Left ventricle myocardium inferior (tissue), 1 donor: ENCODE measurements at regions not wholly inside any gene's neighbourhood (a gene's known extent, or its start where the extent isn't known, plus 50 kb on each side); places are given as distances from the start of the nearest gene placed in this dataset.

Experiments
- DNase-seq: peaks from one replicate; pipeline ENCODE4 v3.0.0-alpha.2; 2020
- H3K27ac ChIP-seq: fragments of 200-600 bp; replicated peaks from 2 replicates; pipeline ENCODE4 v1.8.0; 2021
- H3K27me3 ChIP-seq: fragments of 200-600 bp; 2 replicates; pipeline ENCODE4 v1.8.0; 2021; ENCODE audit warnings: low read depth
- H3K36me3 ChIP-seq: fragments of 200-600 bp; 2 replicates; pipeline ENCODE4 v1.8.0; 2021
- H3K4me1 ChIP-seq: fragments of 200-600 bp; 2 replicates; pipeline ENCODE4 v1.8.0; 2021
- H3K4me3 ChIP-seq: fragments of 200-600 bp; 2 replicates; pipeline ENCODE4 v1.8.0; 2021; ENCODE audit warnings: mild to moderate bottlenecking, moderate library complexity
- H3K9me3 ChIP-seq: fragments of 200-600 bp; replicated peaks from 2 replicates; pipeline ENCODE4 v1.8.0; 2021
- intact Hi-C: fragments of 100-400 bp; cut with micrococcal nuclease; formaldehyde crosslinking; loops from one replicate; pipeline ENCODE4 v1.11.0; 2022
- TF ChIP-seq, protein P1 (sequence below): fragments of 200-600 bp; IDR thresholded peaks from 2 replicates; pipeline ENCODE4 v1.8.0; 2021; ENCODE audit warnings: antibody characterized with exemption, mild to moderate bottlenecking, borderline replicate concordance
- donor health status: DM: no; HTN: yes; CAD: no; lungs with severe emphysema.

DNA sequence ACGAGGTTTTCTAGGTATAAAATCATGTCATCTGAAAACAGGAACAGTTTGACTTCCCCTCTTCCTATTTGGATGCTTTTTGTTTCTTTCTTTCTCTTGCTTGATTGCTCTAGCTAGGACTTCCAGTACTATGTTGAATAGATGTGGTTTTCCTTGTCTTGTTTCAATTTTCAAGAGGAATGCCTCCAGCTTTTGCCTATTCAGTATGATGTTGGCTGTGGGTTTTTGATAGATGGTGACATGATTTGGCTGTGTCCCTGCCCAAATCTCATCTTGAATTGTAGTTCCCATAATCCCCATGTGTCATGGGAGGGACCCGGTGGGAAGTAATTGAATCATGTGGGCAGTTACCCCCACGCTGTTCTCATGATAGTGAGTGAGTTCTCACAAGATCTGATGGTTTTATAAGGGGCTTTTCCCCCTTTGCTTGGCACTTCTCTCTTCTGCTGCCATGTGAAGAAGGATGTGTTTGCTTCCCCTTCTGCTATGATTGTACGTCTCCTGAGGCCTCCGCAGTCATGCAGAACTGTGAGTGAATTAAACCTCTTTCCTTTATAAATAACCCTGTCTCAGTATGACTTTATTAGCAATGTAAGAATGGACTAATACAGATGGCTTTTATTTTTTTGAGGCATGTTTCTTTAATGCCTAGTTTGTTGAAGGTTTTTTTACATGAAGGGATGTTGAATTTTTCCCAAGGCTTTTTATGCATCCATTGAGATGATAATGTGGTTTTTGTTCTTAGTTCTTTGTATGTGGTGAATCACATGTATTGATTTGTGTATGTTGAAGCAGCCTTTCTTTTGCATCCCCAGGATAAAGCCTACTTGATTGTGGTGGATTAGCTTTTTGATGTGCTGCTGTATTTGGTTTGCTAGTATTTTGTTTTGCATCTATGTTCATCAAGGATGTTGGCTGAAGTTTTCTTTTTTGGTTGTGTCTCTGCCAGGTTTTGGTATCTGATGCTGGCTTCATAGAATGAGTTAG lies 239.1 kb downstream of the THBS2 start:
- intact Hi-C loops: no loop called here
- TF ChIP-seq, protein P1, sequence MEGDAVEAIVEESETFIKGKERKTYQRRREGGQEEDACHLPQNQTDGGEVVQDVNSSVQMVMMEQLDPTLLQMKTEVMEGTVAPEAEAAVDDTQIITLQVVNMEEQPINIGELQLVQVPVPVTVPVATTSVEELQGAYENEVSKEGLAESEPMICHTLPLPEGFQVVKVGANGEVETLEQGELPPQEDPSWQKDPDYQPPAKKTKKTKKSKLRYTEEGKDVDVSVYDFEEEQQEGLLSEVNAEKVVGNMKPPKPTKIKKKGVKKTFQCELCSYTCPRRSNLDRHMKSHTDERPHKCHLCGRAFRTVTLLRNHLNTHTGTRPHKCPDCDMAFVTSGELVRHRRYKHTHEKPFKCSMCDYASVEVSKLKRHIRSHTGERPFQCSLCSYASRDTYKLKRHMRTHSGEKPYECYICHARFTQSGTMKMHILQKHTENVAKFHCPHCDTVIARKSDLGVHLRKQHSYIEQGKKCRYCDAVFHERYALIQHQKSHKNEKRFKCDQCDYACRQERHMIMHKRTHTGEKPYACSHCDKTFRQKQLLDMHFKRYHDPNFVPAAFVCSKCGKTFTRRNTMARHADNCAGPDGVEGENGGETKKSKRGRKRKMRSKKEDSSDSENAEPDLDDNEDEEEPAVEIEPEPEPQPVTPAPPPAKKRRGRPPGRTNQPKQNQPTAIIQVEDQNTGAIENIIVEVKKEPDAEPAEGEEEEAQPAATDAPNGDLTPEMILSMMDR: no peak
- H3K4me1 ChIP-seq: no peaks in the 10 kb centered on the region
- no peak for DNase-seq
- no peaks in the 10 kb centered on the region for H3K36me3 ChIP-seq
- peaks cover 22% of the 10 kb centered on the region for H3K9me3 ChIP-seq
- H3K4me3 ChIP-seq: no peak overlapping the region
- H3K27ac ChIP-seq: no peak overlapping the region
- H3K27me3 ChIP-seq: peaks cover 11% of the 10 kb centered on the region

DNA sequence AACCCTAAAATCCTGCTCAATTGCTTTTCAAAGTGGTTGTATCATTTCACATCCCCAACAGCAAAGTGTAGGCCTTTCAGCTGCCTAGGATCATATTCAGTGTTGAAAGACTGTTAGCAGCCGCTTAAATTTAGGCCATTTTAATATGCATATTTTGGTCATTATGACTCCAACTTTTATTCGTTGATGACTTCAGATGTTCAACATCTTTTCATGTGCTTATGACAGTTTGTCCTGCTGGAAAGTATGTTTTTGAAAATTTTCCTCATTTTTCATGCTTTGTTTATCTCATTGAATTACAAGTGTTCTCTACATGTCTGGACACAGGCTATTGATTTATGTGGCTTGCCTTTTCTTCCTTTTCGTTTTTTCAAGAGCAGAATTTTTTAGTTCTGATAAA lies 244.0 kb downstream of the THBS2 start:
- no peak overlapping the region for H3K27ac ChIP-seq

DNA sequence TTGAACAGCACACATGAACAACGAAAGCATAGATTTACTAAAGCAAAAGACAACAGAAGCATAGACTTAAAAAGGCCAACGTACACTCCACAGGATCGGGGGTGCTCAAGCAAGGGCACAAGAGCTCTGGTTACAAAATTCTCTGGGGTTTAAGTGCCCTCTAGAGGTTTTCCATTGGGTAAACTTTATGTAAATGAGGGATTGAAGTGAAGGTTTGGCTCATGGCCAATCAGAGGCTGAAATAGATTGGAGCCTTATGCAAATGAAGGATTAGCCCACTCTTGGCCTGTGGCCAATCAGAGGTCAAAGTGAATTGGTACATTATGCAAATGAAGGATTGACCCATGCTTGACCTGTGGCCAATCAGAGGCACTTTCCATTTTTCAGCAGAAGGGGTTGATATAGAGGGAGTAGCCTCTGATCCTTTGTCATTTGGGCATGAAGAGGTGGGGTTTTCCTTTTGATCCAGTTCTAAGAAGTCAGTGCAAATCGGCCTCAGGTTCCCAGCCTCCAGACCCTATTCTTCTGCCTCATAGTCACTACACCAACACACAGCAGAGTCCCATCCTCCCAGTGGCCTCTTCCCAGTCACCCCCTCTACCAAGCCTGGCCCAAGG lies 244.9 kb downstream of the THBS2 start:
- H3K4me3 ChIP-seq: no peak overlapping the region
- H3K4me1 ChIP-seq: no peaks in the 10 kb centered on the region
- H3K27ac ChIP-seq: no peak overlapping the region
- DNase-seq: no peak
- peaks cover 4% of the 10 kb centered on the region for H3K9me3 ChIP-seq
- H3K27me3 ChIP-seq: no peaks in the 10 kb centered on the region
- TF ChIP-seq, protein P1: no peak
- intact Hi-C loops: no loop called here
- no peaks in the 10 kb centered on the region for H3K36me3 ChIP-seq

More for the DNA sequence above, 244.0 kb downstream of the THBS2 start:
- no peaks in the 10 kb centered on the region for H3K27me3 ChIP-seq
- no peaks in the 10 kb centered on the region for H3K4me1 ChIP-seq
- TF ChIP-seq, protein P1: no peak
- H3K36me3 ChIP-seq: no peaks in the 10 kb centered on the region
- intact Hi-C loops: no loop called here
- H3K4me3 ChIP-seq: no peak overlapping the region
- DNase-seq: no peak
- no peaks in the 10 kb centered on the region for H3K9me3 ChIP-seq

DNA sequence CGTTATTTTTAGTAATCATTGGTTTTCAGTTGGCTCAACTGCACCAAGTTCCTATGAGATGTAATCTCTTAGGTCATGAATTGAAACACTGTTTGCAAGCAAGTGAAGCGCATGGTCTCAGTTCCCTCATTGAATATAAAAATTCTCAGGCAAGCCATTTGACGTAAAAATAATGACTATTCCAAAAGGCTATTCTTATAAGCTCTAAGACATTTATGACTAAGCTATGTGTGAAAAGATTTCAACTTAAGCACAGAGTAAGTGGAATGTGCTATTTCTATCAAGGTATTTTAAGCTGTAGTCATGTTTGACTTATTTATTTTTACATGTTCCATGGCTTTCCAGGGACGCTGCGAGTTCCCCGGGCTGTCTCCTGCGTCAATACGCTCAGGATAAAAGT lies 248.5 kb downstream of the THBS2 start:
- H3K36me3 ChIP-seq: no peaks in the 10 kb centered on the region
- no peak overlapping the region for H3K27ac ChIP-seq
- no peak for DNase-seq
- no peak overlapping the region for H3K4me3 ChIP-seq
- peaks cover 20% of the 10 kb centered on the region for H3K27me3 ChIP-seq
- no peaks in the 10 kb centered on the region for H3K4me1 ChIP-seq
- peaks cover 10% of the 10 kb centered on the region for H3K9me3 ChIP-seq
- TF ChIP-seq, protein P1: no peak
- intact Hi-C loops: no loop called here

DNA sequence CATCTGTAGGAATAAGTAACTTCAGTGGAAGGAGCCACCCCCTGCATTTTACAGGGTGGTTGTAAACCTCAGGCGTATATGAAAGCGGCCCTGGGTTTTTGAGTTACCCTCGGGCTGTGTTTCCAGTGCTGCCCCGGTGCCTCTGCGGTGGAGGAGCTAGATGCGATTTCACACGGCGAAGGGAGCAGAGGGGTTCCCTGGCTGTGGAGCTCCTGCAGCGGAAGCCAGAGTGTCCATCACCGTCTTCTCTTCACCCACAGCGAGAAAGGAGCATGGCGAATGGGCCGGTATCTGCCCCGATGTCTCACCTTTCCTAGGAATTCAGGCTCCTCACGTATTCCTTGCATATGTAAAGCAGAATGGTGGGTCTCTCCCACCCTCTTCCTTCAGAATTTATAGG lies 253.6 kb downstream of the THBS2 start:
- TF ChIP-seq, protein P1: no peak
- Histone ChIP-seq H3K4me3 (no peak overlapping the region), H3K4me1 (no peaks in the 10 kb centered on the region), H3K27ac (no peak overlapping the region), H3K27me3 (peaks cover 20% of the 10 kb centered on the region), H3K36me3 (no peaks in the 10 kb centered on the region), H3K9me3 (peaks cover 10% of the 10 kb centered on the region)
- intact Hi-C loops: no loop called here
- DNase-seq: no peak
